T-cell (primary cell): ENCODE measurements at regions not wholly inside any gene's neighbourhood (a gene's known extent, or its start where the extent isn't known, plus 50 kb on each side); places are given as distances from the start of the nearest gene placed in this dataset.

Experiments used
- ATAC-seq, 4 experiments: fragments of 200-7000 bp in 3 of 4; fragments of 150-1000 bp in 1 of 4; cut with Tn5 transposase; replicated peaks in 1 of 4; 1 replicate in 3 of 4; 2 replicates in 1 of 4; pipeline ENCODE4 v1.10.0; 2021; ENCODE audit warnings: moderate library complexity in 3 of 4, mild to moderate bottlenecking in 2 of 4, moderate number of reproducible peaks in 1 of 4
- CTCF ChIA-PET, 2 donors: fragments of 300-600 bp; sonication (Branson Sonifier 250); formaldehyde crosslinking; loops; one replicate each; lab custom pipeline; 2022; ENCODE audit warnings: antibody characterized with exemption in 2 of 2; lab: Charles Lee
- POLR2A ChIA-PET, 2 donors: fragments of 300-600 bp; sonication (Branson Sonifier 250); formaldehyde crosslinking; loops; one replicate each; lab custom pipeline; 2022; ENCODE audit warnings: antibody characterized with exemption in 2 of 2; lab: Charles Lee
- DNase-seq, 35 experiments: peaks; one replicate each; pipeline versions ENCODE4 v3.0.0 to v3.0.0-alpha.2; 2013 to 2023
- H3K27ac ChIP-seq: one replicate; pipeline ENCODE4 v1.5.1; 2013; ENCODE audit warnings: low read length
- H3K27me3 ChIP-seq, 2 experiments: replicated peaks in 1 of 2; 1 replicate in 1 of 2; 2 replicates in 1 of 2; pipeline versions ENCODE4 v1.6.1 to v1.7.0; 2013; ENCODE audit warnings: low read length in 1 of 2, mixed read lengths in 1 of 2; ENCODE audit not compliant: control insufficient read depth in 2 of 2, insufficient read depth in 2 of 2; ENCODE audit errors: extremely low read depth in 1 of 2
- H3K36me3 ChIP-seq, 2 donors: 1 replicate in 1 of 2; 2 replicates in 1 of 2; pipeline versions ENCODE4 v1.6.1 to v1.7.0; 2013; ENCODE audit warnings: low read length in 1 of 2; ENCODE audit not compliant: control insufficient read depth in 2 of 2, insufficient read depth in 1 of 2; ENCODE audit errors: extremely low read depth in 1 of 2
- H3K4me1 ChIP-seq, 2 experiments: 1 replicate in 1 of 2; 2 replicates in 1 of 2; pipeline versions ENCODE4 v1.6.1 to v1.7.0; 2013; ENCODE audit warnings: low read length in 2 of 2, mixed read lengths in 1 of 2; ENCODE audit not compliant: insufficient read depth in 2 of 2, control insufficient read depth in 1 of 2; ENCODE audit errors: extremely low read depth in 1 of 2
- H3K4me3 ChIP-seq, 2 donors: 1 replicate in 1 of 2; 2 replicates in 1 of 2; pipeline versions ENCODE4 v1.5.1 to v1.7.0; 2013; ENCODE audit warnings: mild to moderate bottlenecking in 2 of 2, low read length in 1 of 2, moderate library complexity in 1 of 2; ENCODE audit not compliant: control insufficient read depth in 1 of 2; ENCODE audit errors: extremely low read depth in 1 of 2
- H3K9me3 ChIP-seq: 2 replicates; pipeline ENCODE4 v1.7.0; 2013
- H3K27ac Mint-ChIP-seq, 2 donors: one replicate each; pipeline ENCODE4 v1.8.0; 2020 to 2021; ENCODE audit warnings: mild to moderate bottlenecking in 2 of 2, mixed read lengths in 2 of 2
- H3K27me3 Mint-ChIP-seq, 2 donors: one replicate each; pipeline ENCODE4 v1.8.0; 2021 to 2022; ENCODE audit warnings: mixed read lengths in 2 of 2
- H3K36me3 Mint-ChIP-seq: one replicate; pipeline ENCODE4 v1.8.0; 2021; ENCODE audit warnings: mixed read lengths
- H3K4me1 Mint-ChIP-seq, 3 donors: one replicate each; pipeline ENCODE4 v1.8.0; 2020 to 2022; ENCODE audit warnings: mixed read lengths in 3 of 3, mild to moderate bottlenecking in 1 of 3
- H3K4me3 Mint-ChIP-seq, 3 donors: one replicate each; pipeline ENCODE4 v1.8.0; 2020 to 2022; ENCODE audit warnings: mild to moderate bottlenecking in 3 of 3, mixed read lengths in 3 of 3, moderate library complexity in 3 of 3
- H3K9me3 Mint-ChIP-seq, 3 donors: one replicate each; pipeline ENCODE4 v1.8.0; 2020 to 2022; ENCODE audit warnings: mixed read lengths in 3 of 3
- WGBS: methylation state at CpG from one replicate; pipeline ENCODE4 v1.1.5; 2013; ENCODE audit warnings: missing lambda C conversion rate; ENCODE audit not compliant: insufficient coverage; 5-methylcytosine and 5-hydroxymethylcytosine counted together

- Mint-ChIP-seq H3K9me3 (no peaks in the 10 kb centered on the region), H3K36me3 (no peaks in the 10 kb centered on the region), H3K4me3 (no peak overlapping the region), H3K4me1 (no peaks in the 10 kb centered on the region), H3K27ac (no peak overlapping the region), H3K27me3 (peaks cover 3 to 12% of the 10 kb centered on the region in 2 donors)
- ChIA-PET POLR2A (no interaction called here), CTCF (no interaction called here)
- ATAC-seq: no peak
- no peaks in the 10 kb centered on the region for H3K27me3 ChIP-seq
- no peak for DNase-seq
- no peak overlapping the region for H3K27ac ChIP-seq
- H3K4me1 ChIP-seq: no peaks in the 10 kb centered on the region
- no peaks in the 10 kb centered on the region for H3K9me3 ChIP-seq
- no peaks in the 10 kb centered on the region for H3K36me3 ChIP-seq
- no peak overlapping the region for H3K4me3 ChIP-seq
- 50% methylated on average over 1 of the region's 6 CpGs for whole genome bisulfite sequencing
Observed at GRCh38 chr3:8152821-8153418, 348.7 kb upstream of the LMCD1 start.

DNA sequence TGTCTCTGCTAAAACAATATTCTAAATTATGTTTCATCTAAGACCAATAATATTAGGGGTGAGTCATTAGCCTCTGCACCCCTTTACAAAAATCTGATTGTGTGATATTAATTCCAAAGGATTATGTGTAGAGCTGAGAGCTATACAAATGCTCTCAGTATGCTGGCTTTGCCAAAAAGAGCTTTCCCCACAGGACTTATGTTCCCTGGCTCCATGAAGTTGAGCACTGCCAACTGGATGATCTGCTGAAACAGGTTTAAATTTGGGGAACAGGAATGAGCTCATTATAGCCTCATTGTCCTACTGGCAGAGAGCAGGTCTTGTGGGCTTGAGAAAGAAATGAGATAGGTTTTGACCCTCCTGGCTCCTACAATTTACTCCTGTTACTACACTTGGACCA lies 347.8 kb upstream of the LMCD1 start:
- Mint-ChIP-seq H3K27ac (no peak overlapping the region), H3K27me3 (peaks cover 0 to 12% of the 10 kb centered on the region in 2 donors), H3K4me1 (no peaks in the 10 kb centered on the region), H3K4me3 (no peak overlapping the region), H3K36me3 (no peaks in the 10 kb centered on the region), H3K9me3 (no peaks in the 10 kb centered on the region)
- Histone ChIP-seq H3K9me3 (no peaks in the 10 kb centered on the region), H3K27ac (no peak overlapping the region), H3K27me3 (no peaks in the 10 kb centered on the region), H3K4me1 (no peaks in the 10 kb centered on the region), H3K36me3 (no peaks in the 10 kb centered on the region), H3K4me3 (no peak overlapping the region)
- CTCF ChIA-PET: no interaction called here
- DNase-seq: no peak
- ATAC-seq: no peak
- POLR2A ChIA-PET: no interaction called here

DNA sequence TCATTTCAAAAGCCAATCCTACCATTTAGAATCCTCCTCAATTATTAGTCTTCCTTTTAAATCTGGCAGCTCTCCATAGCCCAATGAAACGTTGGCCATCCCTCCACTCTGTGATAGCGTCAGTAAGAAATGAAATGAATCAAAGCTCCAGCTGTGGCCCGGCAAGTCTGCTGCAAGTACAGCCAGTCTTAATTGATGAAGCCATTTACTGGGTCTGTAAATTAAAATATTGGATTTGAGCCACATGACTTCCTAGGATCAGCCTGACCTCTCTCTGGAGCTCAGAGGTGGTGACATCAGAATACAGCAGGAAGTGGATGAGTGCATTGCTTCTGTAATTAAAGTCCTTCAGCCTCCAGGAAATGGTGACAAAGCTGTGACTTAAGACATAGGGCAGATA lies 347.0 kb upstream of the LMCD1 start:
- Histone ChIP-seq H3K36me3 (no peaks in the 10 kb centered on the region), H3K4me1 (no peaks in the 10 kb centered on the region), H3K27me3 (no peaks in the 10 kb centered on the region), H3K9me3 (no peaks in the 10 kb centered on the region), H3K27ac (no peak overlapping the region), H3K4me3 (no peak overlapping the region)
- no peak overlapping the region for H3K4me3 Mint-ChIP-seq
- no peak for DNase-seq
- WGBS: 80% methylated on average over 3 of the region's 3 CpGs
- no peaks in the 10 kb centered on the region for H3K4me1 Mint-ChIP-seq
- H3K27ac Mint-ChIP-seq: no peak overlapping the region
- ChIA-PET POLR2A (no interaction called here), CTCF (no interaction called here)
- H3K36me3 Mint-ChIP-seq: no peaks in the 10 kb centered on the region
- H3K27me3 Mint-ChIP-seq: peaks cover 0 to 9% of the 10 kb centered on the region in 2 donors
- no peak for ATAC-seq
- H3K9me3 Mint-ChIP-seq: no peaks in the 10 kb centered on the region

DNA sequence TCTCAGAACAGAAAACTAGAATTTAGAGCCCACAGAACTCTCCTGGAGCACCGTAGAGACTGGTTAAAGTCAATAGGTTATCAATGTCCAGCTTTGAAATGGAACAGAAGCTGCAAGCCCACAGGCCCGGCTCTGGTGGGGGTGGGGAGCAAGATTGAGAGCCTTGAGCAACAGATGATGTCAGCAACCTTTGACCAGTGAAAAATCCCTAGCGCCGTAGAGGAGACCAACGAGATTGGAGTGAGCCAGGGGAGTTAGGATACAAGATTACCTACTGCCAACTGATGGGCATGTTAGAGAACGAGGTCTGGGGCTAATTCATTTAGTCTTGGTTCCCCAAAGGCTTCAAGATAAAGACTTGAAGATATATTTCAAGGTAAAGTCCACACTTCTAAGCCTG lies 345.5 kb upstream of the LMCD1 start:
- no peak overlapping the region for H3K4me3 ChIP-seq
- POLR2A ChIA-PET: no interaction called here
- WGBS: 71% methylated on average over 5 of the region's 6 CpGs
- Mint-ChIP-seq H3K27ac (no peak overlapping the region), H3K4me1 (no peaks in the 10 kb centered on the region), H3K36me3 (no peaks in the 10 kb centered on the region), H3K27me3 (peaks cover 0 to under 1% of the 10 kb centered on the region in 2 donors), H3K4me3 (no peak overlapping the region), H3K9me3 (no peaks in the 10 kb centered on the region)
- H3K9me3 ChIP-seq: no peaks in the 10 kb centered on the region
- no peak for ATAC-seq
- no peaks in the 10 kb centered on the region for H3K4me1 ChIP-seq
- no peaks in the 10 kb centered on the region for H3K36me3 ChIP-seq
- DNase-seq: no peak
- CTCF ChIA-PET: no interaction called here
- H3K27ac ChIP-seq: no peak overlapping the region
- no peaks in the 10 kb centered on the region for H3K27me3 ChIP-seq

- no peaks in the 10 kb centered on the region for H3K4me1 Mint-ChIP-seq
- ATAC-seq: no peak
- ChIA-PET CTCF (no interaction called here), POLR2A (no interaction called here)
- H3K4me3 Mint-ChIP-seq: no peak overlapping the region
- Histone ChIP-seq H3K36me3 (no peaks in the 10 kb centered on the region), H3K27ac (no peak overlapping the region), H3K4me1 (no peaks in the 10 kb centered on the region), H3K27me3 (no peaks in the 10 kb centered on the region), H3K4me3 (no peak overlapping the region), H3K9me3 (no peaks in the 10 kb centered on the region)
- WGBS: 67% methylated on average over 1 of the region's 2 CpGs
- no peaks in the 10 kb centered on the region for H3K27me3 Mint-ChIP-seq
- DNase-seq: no peak
- H3K36me3 Mint-ChIP-seq: no peaks in the 10 kb centered on the region
- no peaks in the 10 kb centered on the region for H3K9me3 Mint-ChIP-seq
- no peak overlapping the region for H3K27ac Mint-ChIP-seq
Observed at GRCh38 chr3:8156831-8157230, 344.8 kb upstream of the LMCD1 start.

DNA sequence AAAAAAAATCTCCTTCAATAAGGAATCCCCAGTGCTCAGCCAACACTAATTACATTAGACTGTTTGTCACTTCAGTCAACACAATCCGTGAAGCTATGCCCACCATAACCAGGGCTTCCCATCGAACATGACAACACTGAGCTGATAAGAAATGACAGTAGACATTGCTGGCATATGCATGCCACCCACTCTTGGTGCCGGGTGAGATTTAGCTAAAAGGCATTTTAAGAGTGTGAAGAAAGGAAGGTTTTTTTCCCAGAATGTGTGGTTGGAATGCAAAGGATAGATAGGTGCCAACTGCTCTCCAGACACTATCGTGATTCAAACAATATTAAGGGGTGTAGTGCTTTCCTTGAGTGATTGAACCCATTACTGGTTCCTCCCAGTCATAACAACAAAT lies 344.0 kb upstream of the LMCD1 start:
- Histone ChIP-seq H3K27me3 (no peaks in the 10 kb centered on the region), H3K9me3 (no peaks in the 10 kb centered on the region), H3K4me1 (no peaks in the 10 kb centered on the region), H3K36me3 (no peaks in the 10 kb centered on the region), H3K27ac (no peak overlapping the region), H3K4me3 (no peak overlapping the region)
- Mint-ChIP-seq H3K27ac (no peak overlapping the region), H3K36me3 (no peaks in the 10 kb centered on the region), H3K27me3 (no peaks in the 10 kb centered on the region), H3K4me3 (no peak overlapping the region), H3K9me3 (no peaks in the 10 kb centered on the region), H3K4me1 (no peaks in the 10 kb centered on the region)
- ChIA-PET CTCF (interaction anchor here in 1 of 2 donors (1.1 kb wide), 1 partner anchor 15 kb away, joined by 3 read pairs; no protein-coding TSS in a partner anchor), POLR2A (no interaction called here)
- DNase-seq (no peak), ATAC-seq (no peak)
- WGBS: 100% methylated on average over 3 of the region's 4 CpGs

DNA sequence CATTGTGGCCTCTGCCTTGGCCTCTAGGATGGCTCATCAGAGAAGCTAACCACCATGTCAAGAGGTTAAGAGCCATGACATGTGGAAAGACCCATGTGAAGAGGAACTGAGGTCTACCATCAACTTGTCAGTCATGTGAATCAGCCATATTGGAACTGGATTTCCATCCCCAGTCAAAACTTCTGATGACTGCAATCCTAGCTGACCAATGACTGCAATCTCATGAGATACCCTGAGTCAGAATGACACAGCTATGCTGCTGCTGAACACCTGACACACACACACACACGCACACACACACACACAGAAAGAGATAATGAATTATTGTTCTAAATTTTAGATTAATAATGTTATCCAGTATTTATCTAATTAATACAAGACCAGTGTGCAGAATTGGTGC lies 337.5 kb upstream of the LMCD1 start:
- Histone ChIP-seq H3K4me1 (no peaks in the 10 kb centered on the region), H3K27me3 (no peaks in the 10 kb centered on the region), H3K9me3 (no peaks in the 10 kb centered on the region), H3K36me3 (no peaks in the 10 kb centered on the region), H3K4me3 (no peak overlapping the region), H3K27ac (no peak overlapping the region)
- no peak overlapping the region for H3K27ac Mint-ChIP-seq
- CTCF ChIA-PET: no interaction called here
- WGBS: no CpG with 5 or more reads among the region's 1 CpG
- H3K9me3 Mint-ChIP-seq: peaks cover 0 to 4% (median 0%) of the 10 kb centered on the region in 3 donors
- H3K27me3 Mint-ChIP-seq: no peaks in the 10 kb centered on the region
- no peaks in the 10 kb centered on the region for H3K4me1 Mint-ChIP-seq
- ATAC-seq (no peak), DNase-seq (no peak)
- no peak overlapping the region for H3K4me3 Mint-ChIP-seq
- H3K36me3 Mint-ChIP-seq: no peaks in the 10 kb centered on the region
- POLR2A ChIA-PET: no interaction called here
